ENCODE measurements at regions not wholly inside any gene's neighbourhood (a gene's known extent, or its start where the extent isn't known, plus 50 kb on each side); places are given as distances from the start of the nearest gene placed in this dataset.

- H3K4me3 ChIP-seq = no peak overlapping the region
- DNase-seq (ENCODE audit: low spot score) = no peak
- no peak for TF ChIP-seq CTCF (IDR thresholded peaks at IDR 0.05)
- H3K27ac ChIP-seq = no peak overlapping the region
Observed at GRCh38 chr7:22884911-22885788, 62.5 kb upstream of the TOMM7 start.

- TF ChIP-seq CTCF (IDR thresholded peaks at IDR 0.05) = no peak
- no peak for DNase-seq (ENCODE audit: low spot score)
- Histone ChIP-seq H3K27ac (no peak overlapping the region), H3K4me3 (no peak overlapping the region)
Observed at GRCh38 chr7:22882106-22882505, 59.5 kb upstream of the TOMM7 start.

GRCh38 chr7:22879709-22880306, 57.2 kb upstream of the TOMM7 start:
- no peak overlapping the region for H3K27ac ChIP-seq
- DNase-seq (ENCODE audit: low spot score) = no peak
- H3K4me3 ChIP-seq = no peak overlapping the region
- no peak for TF ChIP-seq CTCF (IDR thresholded peaks at IDR 0.05)

- no peak for TF ChIP-seq CTCF (IDR thresholded peaks at IDR 0.05)
Observed at GRCh38 chr7:22879280-22879679, 56.6 kb upstream of the TOMM7 start.

GRCh38 chr7:22876986-22877729, 54.5 kb upstream of the TOMM7 start:
- no peak for TF ChIP-seq CTCF (IDR thresholded peaks at IDR 0.05)
- Histone ChIP-seq H3K27ac (no peak overlapping the region), H3K4me3 (no peak overlapping the region)
- DNase-seq (ENCODE audit: low spot score) = no peak

More at GRCh38 chr7:22879280-22879679, 56.6 kb upstream of the TOMM7 start:
- no peak overlapping the region for H3K27ac ChIP-seq
- no peak for DNase-seq (ENCODE audit: low spot score)
- H3K4me3 ChIP-seq = no peak overlapping the region

- Histone ChIP-seq H3K27ac (no peak overlapping the region), H3K4me3 (no peak overlapping the region)
- no peak for TF ChIP-seq CTCF (IDR thresholded peaks at IDR 0.05)
- no peak for DNase-seq (ENCODE audit: low spot score)
Observed at GRCh38 chr7:22875470-22875869, 52.8 kb upstream of the TOMM7 start.

All from coronary artery (tissue), 2 donors.